Left renal cortex interstitium (tissue), 4 donors: ENCODE measurements at regions not wholly inside any gene's neighbourhood (a gene's known extent, or its start where the extent isn't known, plus 50 kb on each side); places are given as distances from the start of the nearest gene placed in this dataset.

ENCODE experiments used
- DNase-seq, 4 donors: peaks; one replicate each; pipeline ENCODE4 v3.0.0-alpha.2; 2013; ENCODE audit warnings: low read depth in 4 of 4, low spot score in 2 of 4, missing footprints in 1 of 4

GRCh38 chr5:146940295-146940694, 61.7 kb upstream of the PPP2R2B start:
- DNase-seq: no peak

- no peak for DNase-seq
These were observed 65.5 kb upstream of the PPP2R2B start for GRCh38 chr5:146944019-146944418.

DNA sequence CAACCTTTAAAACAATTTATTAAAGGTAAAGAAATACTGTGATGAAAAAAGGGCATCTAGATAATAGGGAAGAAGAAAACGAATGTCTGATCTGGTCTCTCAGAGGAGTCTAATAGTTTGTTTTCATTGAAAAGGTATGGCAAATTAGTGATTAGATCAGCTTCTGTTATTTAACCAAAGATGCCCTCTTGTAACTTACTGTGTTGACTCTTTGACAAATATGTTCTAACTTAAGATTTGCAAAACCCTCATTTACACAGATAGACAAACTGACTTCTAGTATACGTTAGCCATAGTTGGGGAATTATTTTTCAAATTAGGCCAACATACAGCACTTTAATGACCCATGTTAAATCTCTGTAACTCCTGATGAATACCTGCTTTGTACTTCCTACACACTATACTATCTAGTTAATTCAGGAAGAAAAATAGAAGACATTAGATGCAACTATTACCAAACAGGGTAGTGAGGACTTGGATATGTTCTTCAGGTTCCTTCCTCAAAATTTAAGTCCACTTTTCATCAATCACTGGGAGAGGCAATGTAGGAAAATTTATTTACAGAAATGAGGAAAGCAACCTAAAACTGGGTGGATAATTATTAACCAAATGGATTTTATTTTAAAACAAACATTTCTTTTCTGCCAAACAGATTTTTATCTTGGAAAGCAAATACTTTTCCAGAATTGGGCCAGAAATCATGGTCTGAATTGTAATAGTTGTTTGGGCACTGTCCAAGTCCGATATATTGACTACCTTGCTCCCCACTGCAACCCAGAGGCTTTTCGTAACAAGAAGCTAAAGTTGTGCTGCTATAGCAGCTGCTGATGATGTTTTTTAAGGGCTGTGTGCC, 66.4 kb upstream of the PPP2R2B start:
- no peak for DNase-seq

- no peak for DNase-seq
These were observed 67.1 kb upstream of the PPP2R2B start for GRCh38 chr5:146945617-146946084.

- DNase-seq: no peak
These were observed 68.8 kb upstream of the PPP2R2B start for GRCh38 chr5:146947181-146947941.

DNA sequence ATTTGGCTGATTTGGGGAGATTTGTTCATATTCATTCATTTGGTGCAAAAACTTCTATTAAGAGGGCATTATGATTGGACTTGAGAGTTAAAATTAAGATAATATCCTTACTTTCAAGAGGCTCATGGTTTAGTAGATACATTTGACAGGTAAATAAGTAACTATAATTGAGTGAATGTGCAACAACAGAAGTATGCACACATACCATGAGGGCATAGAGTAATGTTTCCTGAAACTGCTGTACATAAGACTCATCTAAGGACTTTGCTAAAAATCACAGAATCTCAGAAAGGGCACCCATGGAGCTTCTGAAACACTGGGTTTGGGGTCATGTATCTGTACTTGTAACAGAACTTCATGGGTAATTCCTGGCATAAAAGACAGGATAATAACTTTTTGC, 70.1 kb upstream of the PPP2R2B start:
- no peak for DNase-seq

DNA sequence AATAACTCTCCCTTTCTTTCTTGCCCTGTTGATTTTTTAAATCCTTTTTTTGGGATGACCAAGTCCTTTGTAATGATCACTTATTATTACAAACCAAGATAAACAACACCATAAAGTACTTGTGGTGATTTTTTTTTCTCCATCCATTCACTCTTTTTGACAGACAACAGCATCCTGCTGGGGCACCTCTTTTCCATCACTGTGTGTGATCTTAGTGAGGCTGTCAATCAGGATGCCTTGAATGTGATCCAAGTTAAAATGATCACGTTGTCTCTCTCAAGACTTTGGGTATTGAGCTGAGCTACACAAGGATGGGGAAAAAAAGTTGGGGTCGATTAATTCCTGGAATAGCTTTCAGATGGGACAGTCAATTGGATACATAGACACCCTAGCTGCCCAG, 73.6 kb upstream of the PPP2R2B start:
- DNase-seq: no peak

DNA sequence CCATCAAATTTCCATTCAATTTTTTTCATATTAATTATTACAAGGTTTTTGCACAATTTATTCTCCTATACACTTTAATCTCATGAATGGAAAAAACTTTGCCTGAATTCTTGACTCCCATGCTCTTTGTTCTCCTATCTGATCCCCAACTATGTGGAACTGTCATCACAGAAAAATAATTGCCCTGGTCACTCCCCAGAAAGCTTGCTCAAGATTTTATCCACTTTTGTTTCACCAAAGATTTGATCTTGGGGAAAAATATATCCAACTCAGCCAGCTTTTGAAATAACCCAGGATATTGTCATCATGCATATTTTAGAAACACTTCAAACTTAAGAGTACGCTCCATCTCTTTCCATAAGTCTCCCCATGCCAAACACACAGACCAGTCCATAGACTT, 77.7 kb upstream of the PPP2R2B start:
- DNase-seq: no peak

DNA sequence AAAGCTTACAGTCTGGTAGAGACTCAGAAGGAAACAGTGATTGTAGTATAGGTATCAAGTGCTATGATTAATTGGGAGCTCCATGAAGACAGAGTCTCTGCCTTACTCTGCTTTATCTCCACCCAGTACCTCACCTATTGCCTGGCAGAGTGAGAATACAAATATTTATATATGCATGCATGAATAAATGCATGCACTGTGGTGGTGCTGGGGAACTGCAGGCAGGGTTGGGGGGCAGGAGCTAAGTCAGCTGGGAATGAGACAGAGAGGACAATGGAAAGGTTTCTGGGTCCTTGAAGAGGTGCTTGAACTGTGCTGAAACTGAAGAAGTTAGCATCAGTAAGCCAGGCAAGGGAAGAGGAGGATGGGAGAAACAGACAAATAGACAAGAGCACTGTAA, 80.8 kb upstream of the PPP2R2B start:
- DNase-seq: no peak

DNA sequence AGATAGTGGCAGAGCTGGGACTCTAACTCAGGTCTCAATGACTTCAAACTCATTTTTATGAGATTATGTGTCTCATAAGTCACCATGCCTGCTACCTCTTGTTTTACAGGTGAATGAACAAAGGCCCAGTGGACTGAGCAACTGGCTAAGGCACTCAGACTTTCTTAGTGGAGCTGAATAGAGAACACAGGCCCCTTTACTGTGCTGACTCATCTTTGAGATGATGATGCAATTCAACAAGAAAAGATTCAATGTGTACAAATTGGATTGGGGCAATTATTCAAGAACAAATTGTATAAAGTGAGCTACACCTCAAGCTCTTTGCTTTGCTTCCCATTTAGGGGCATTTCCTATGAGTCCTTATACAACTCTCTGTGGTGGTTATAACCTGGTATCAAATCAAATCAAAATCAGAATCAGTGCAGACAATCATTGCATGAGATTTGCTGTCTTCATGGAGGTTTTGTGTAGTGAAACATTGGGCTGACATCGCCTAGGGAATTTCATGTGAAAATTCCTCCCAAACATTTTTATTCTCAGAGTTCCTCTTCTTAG, 84.3 kb upstream of the PPP2R2B start:
- DNase-seq: no peak

DNA sequence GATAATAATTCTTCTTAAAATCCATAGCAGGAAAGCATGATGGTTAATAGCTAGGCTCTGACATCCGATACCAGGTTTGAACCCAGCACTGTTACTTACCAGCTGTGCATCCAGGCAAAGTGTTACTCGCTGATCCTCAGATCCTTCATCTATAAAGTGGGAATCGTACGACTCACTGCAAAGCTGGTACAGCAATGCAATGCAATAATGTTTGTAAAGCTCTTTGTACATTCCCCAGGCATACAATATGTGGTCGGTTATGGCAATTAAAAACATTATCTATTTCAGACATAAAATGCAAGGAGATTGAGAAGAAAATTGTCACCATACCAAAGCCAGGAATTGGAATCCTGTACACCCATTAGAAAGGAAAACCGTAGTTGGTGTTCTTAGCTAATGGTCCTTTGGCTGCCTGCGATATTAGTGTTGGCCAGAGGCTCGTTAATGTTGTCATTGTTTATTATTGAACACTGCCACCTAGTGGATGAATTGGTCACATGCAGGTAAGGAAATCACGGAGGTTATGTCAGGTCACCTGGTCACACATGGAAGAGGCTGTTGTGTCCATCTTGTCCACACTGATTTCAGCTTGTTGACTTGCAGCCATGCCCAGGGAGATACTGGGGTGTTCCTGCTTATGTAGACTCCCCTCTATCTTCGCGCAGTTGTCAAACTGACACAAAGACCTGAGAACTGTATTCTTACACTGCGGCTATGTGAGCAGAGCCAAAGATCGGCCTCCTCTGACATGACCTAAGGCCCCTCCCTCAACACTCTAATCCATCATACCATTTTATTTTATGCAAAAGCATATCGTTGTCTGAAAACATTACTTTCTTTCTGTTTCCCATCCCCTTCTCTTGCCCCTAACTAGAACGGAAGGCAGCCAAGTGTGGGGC, 87.5 kb upstream of the PPP2R2B start:
- peak; percentile 47 to 65 (median 54) for DNase-seq

- no peak for DNase-seq
These were observed 89.1 kb upstream of the PPP2R2B start for GRCh38 chr5:146967646-146968045.

DNA sequence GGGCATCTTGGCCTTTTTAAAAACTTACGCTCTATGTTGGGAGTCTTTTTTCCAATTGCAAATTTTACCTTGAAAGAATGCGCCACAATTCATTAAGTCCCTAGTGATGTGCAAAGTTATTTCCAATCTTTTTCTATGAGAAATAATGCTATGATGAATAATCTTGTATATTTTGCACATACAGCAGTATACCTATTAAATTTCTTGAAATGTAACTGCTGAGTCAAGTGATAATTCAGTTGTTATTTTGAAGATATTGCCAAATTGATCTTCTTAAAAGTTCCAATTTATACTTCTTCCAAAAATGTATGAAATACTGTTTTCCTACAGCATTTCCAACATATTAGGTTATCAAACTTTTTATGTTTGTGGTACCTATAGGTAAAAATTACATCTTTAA, 92.8 kb upstream of the PPP2R2B start:
- DNase-seq: no peak

GRCh38 chr5:146986469-146986868, 107.9 kb upstream of the PPP2R2B start:
- no peak for DNase-seq

GRCh38 chr5:146993876-146994530, 115.4 kb upstream of the PPP2R2B start:
- DNase-seq: no peak

DNA sequence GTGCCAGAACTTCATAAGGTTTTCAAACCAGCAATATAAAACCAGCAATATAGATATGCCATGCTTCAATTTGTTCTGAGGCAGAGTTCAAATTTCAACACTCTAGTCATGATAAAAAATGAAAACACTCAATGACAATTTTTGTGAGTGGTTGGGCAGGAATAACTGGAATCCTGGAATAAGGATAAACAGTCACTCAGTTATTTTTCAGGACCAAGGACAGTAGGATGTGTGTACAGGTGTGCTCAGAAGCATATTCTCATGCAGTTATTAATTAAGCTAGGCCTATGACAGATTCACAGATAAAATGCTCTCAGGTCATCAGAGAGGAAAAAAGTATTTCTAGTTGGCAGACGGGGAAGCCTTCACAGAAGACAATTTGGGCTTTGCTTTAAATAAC, 117.3 kb upstream of the PPP2R2B start:
- no peak for DNase-seq

GRCh38 chr5:147015405-147015804, 136.8 kb upstream of the PPP2R2B start:
- DNase-seq: no peak

GRCh38 chr5:147017191-147017590, 138.6 kb upstream of the PPP2R2B start:
- no peak for DNase-seq

DNA sequence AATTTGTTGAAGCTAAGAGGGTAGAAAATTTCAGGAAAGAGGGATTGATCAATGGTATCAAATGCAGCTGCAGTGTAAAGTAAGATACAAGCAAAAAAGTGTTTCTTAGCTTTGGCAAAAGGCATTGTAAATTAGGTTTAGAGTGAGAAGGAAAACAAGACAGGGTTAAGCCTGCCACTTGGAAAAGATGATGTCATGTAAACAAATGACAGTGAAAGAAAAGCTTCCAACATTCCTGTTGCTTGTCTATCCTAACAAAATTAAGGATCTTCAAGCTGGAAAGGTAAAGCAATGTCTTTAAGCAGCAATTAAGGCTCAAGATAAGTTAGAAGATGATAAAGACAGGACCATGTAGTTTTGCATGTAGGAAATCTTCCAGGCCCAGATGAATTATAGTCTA, 139.1 kb upstream of the PPP2R2B start:
- DNase-seq: no peak

GRCh38 chr5:147018812-147019211, 140.3 kb upstream of the PPP2R2B start:
- no peak for DNase-seq
